ENCODE measurements at regions not wholly inside any gene's neighbourhood (a gene's known extent, or its start where the extent isn't known, plus 50 kb on each side); places are given as distances from the start of the nearest gene placed in this dataset.
"Not testable (repeated sequence)": the region's sequence is repeated elsewhere in the genome, so short reads cannot be mapped to it uniquely, and the experiment has no call there.

GRCh38 chr1:189261128-189261527 lies 1216.5 kb downstream of the BRINP3 start:
- TF ChIP-seq EZH2 (IDR thresholded peaks at IDR 0.05; ENCODE audit: low read depth); CTCF (conservative IDR thresholded peaks at IDR 0.05): not testable (repeated sequence)

Data from PC-9 (cell line).